ENCODE measurements at regions not wholly inside any gene's neighbourhood (a gene's known extent, or its start where the extent isn't known, plus 50 kb on each side); places are given as distances from the start of the nearest gene placed in this dataset.

- H3K27me3 ChIP-seq (ENCODE audit: insufficient read depth, low read length) = no peaks in the 10 kb centered on the region
- no peaks in the 10 kb centered on the region for H3K79me1 ChIP-seq (ENCODE audit: low read length)
- H4K12ac ChIP-seq (ENCODE audit: low read depth, low read length) = no peak overlapping the region
- no peak for DNase-seq
- no peak overlapping the region for H4K91ac ChIP-seq (ENCODE audit: low read depth, low read length)
- no peak overlapping the region for H3K14ac ChIP-seq (ENCODE audit: low read length)
- H3K4me1 ChIP-seq (ENCODE audit: control insufficient read depth in 1 of 2, insufficient read depth in 2 of 2, low read length in 2 of 2) = no peaks in the 10 kb centered on the region
- no peaks in the 10 kb centered on the region for H3K9me3 ChIP-seq (ENCODE audit: insufficient read depth, low read depth, low read length)
- no CpG with 5 or more reads among the region's 7 CpGs for WGBS (ENCODE audit: extremely low coverage, insufficient coverage, insufficient read length)
- no peak overlapping the region for H3K27ac ChIP-seq (ENCODE audit: low read depth, low read length)
- H2BK12ac ChIP-seq (ENCODE audit: low read length) = no peak overlapping the region
- no peak overlapping the region for H2AK5ac ChIP-seq (ENCODE audit: low read length)
- H2BK120ac ChIP-seq (ENCODE audit: insufficient read depth, low read length, poor library complexity) = no peak overlapping the region
- H3K79me2 ChIP-seq (ENCODE audit: control insufficient read depth, insufficient read depth, low read length, poor library complexity) = no peaks in the 10 kb centered on the region
- H3K4me3 ChIP-seq (ENCODE audit: low read depth, low read length) = no peak overlapping the region
- H3K9ac ChIP-seq (ENCODE audit: low read length) = no peak overlapping the region
- no peak overlapping the region for H2BK5ac ChIP-seq (ENCODE audit: low read depth, low read length, poor library complexity)
- no peak overlapping the region for H3K4ac ChIP-seq (ENCODE audit: low read depth, low read length)
- no peaks in the 10 kb centered on the region for H3K36me3 ChIP-seq (ENCODE audit: control insufficient read depth in 1 of 2, insufficient read depth in 2 of 2, low read length in 2 of 2)
- H3K4me2 ChIP-seq (ENCODE audit: low read length) = no peak overlapping the region
- no peak overlapping the region for H3K23ac ChIP-seq (ENCODE audit: low read length)
- no peak overlapping the region for H4K8ac ChIP-seq (ENCODE audit: low read depth, low read length)
- no peak overlapping the region for H2AFZ ChIP-seq (ENCODE audit: insufficient read depth, low read length, poor library complexity)
- H3K18ac ChIP-seq (ENCODE audit: low read length) = no peak overlapping the region
Measured at GRCh38 chr6:134853111-134854055, 96.5 kb downstream of the ALDH8A1 start.

DNA sequence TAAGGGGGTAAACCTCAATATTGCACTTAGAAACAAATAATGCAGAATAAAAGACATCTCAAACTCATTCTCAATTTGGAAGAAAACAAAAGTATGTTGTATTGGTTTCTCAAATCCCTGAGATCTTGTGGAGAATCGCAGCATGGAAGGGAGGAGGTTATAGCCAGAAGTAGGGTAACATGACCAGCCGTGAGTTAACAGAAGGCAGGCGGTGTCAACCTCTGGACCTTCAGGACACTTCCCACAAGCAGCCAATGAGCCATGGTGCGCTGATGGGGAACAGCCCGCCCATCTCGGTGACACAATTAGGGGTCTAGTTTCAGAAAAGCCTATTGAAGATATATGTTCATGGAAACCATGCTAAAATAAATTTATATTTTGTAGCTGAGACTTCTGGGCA is 98.4 kb downstream of the ALDH8A1 start:
- Histone ChIP-seq H3K14ac (ENCODE audit: low read length) (no peak overlapping the region), H3K36me3 (ENCODE audit: control insufficient read depth in 1 of 2, insufficient read depth in 2 of 2, low read length in 2 of 2) (no peaks in the 10 kb centered on the region), H3K23ac (ENCODE audit: low read length) (no peak overlapping the region), H4K8ac (ENCODE audit: low read depth, low read length) (no peak overlapping the region), H3K18ac (ENCODE audit: low read length) (no peak overlapping the region), H3K79me1 (ENCODE audit: low read length) (no peaks in the 10 kb centered on the region), H3K4me2 (ENCODE audit: low read length) (no peak overlapping the region), H3K4ac (ENCODE audit: low read depth, low read length) (no peak overlapping the region), H3K27me3 (ENCODE audit: insufficient read depth, low read length) (no peaks in the 10 kb centered on the region), H2BK5ac (ENCODE audit: low read depth, low read length, poor library complexity) (no peak overlapping the region), H3K9ac (ENCODE audit: low read length) (no peak overlapping the region), H4K12ac (ENCODE audit: low read depth, low read length) (no peak overlapping the region), H3K4me1 (ENCODE audit: control insufficient read depth in 1 of 2, insufficient read depth in 2 of 2, low read length in 2 of 2) (no peaks in the 10 kb centered on the region), H4K91ac (ENCODE audit: low read depth, low read length) (no peak overlapping the region), H3K4me3 (ENCODE audit: low read depth, low read length) (no peak overlapping the region), H2AK5ac (ENCODE audit: low read length) (no peak overlapping the region), H2BK12ac (ENCODE audit: low read length) (no peak overlapping the region), H3K27ac (ENCODE audit: low read depth, low read length) (no peak overlapping the region), H3K9me3 (ENCODE audit: insufficient read depth, low read depth, low read length) (no peaks in the 10 kb centered on the region), H2BK120ac (ENCODE audit: insufficient read depth, low read length, poor library complexity) (no peak overlapping the region), H3K79me2 (ENCODE audit: control insufficient read depth, insufficient read depth, low read length, poor library complexity) (no peaks in the 10 kb centered on the region), H2AFZ (ENCODE audit: insufficient read depth, low read length, poor library complexity) (no peak overlapping the region)
- no CpG with 5 or more reads among the region's 6 CpGs for WGBS (ENCODE audit: extremely low coverage, insufficient coverage, insufficient read length)
- DNase-seq = no peak

GRCh38 chr6:134850721-134851305 is 99.1 kb downstream of the ALDH8A1 start:
- Histone ChIP-seq H3K27ac (ENCODE audit: low read depth, low read length) (no peak overlapping the region), H3K79me2 (ENCODE audit: control insufficient read depth, insufficient read depth, low read length, poor library complexity) (no peaks in the 10 kb centered on the region), H3K23ac (ENCODE audit: low read length) (no peak overlapping the region), H4K12ac (ENCODE audit: low read depth, low read length) (no peak overlapping the region), H3K36me3 (ENCODE audit: control insufficient read depth in 1 of 2, insufficient read depth in 2 of 2, low read length in 2 of 2) (no peaks in the 10 kb centered on the region), H3K9me3 (ENCODE audit: insufficient read depth, low read depth, low read length) (no peaks in the 10 kb centered on the region), H4K91ac (ENCODE audit: low read depth, low read length) (no peak overlapping the region), H3K27me3 (ENCODE audit: insufficient read depth, low read length) (no peaks in the 10 kb centered on the region), H3K4me1 (ENCODE audit: control insufficient read depth in 1 of 2, insufficient read depth in 2 of 2, low read length in 2 of 2) (no peaks in the 10 kb centered on the region), H3K79me1 (ENCODE audit: low read length) (no peaks in the 10 kb centered on the region), H2BK5ac (ENCODE audit: low read depth, low read length, poor library complexity) (no peak overlapping the region), H4K8ac (ENCODE audit: low read depth, low read length) (no peak overlapping the region), H2AFZ (ENCODE audit: insufficient read depth, low read length, poor library complexity) (no peak overlapping the region), H3K4ac (ENCODE audit: low read depth, low read length) (no peak overlapping the region), H2BK120ac (ENCODE audit: insufficient read depth, low read length, poor library complexity) (no peak overlapping the region), H3K18ac (ENCODE audit: low read length) (no peak overlapping the region), H3K4me3 (ENCODE audit: low read depth, low read length) (no peak overlapping the region), H3K4me2 (ENCODE audit: low read length) (no peak overlapping the region), H2AK5ac (ENCODE audit: low read length) (no peak overlapping the region), H3K14ac (ENCODE audit: low read length) (no peak overlapping the region), H2BK12ac (ENCODE audit: low read length) (no peak overlapping the region), H3K9ac (ENCODE audit: low read length) (no peak overlapping the region)
- no peak for DNase-seq
- no CpG with 5 or more reads among the region's 11 CpGs for WGBS (ENCODE audit: extremely low coverage, insufficient coverage, insufficient read length)

GRCh38 chr6:134849920-134850447 is 99.9 kb downstream of the ALDH8A1 start:
- no peaks in the 10 kb centered on the region for H3K9me3 ChIP-seq (ENCODE audit: insufficient read depth, low read depth, low read length)
- WGBS (ENCODE audit: extremely low coverage, insufficient coverage, insufficient read length) = no CpG with 5 or more reads among the region's 4 CpGs
- H3K4ac ChIP-seq (ENCODE audit: low read depth, low read length) = no peak overlapping the region
- H3K14ac ChIP-seq (ENCODE audit: low read length) = no peak overlapping the region
- H4K8ac ChIP-seq (ENCODE audit: low read depth, low read length) = no peak overlapping the region
- H2BK12ac ChIP-seq (ENCODE audit: low read length) = no peak overlapping the region
- no peak overlapping the region for H2BK5ac ChIP-seq (ENCODE audit: low read depth, low read length, poor library complexity)
- H2BK120ac ChIP-seq (ENCODE audit: insufficient read depth, low read length, poor library complexity) = no peak overlapping the region
- no peak overlapping the region for H3K9ac ChIP-seq (ENCODE audit: low read length)
- no peak overlapping the region for H3K18ac ChIP-seq (ENCODE audit: low read length)
- H3K4me3 ChIP-seq (ENCODE audit: low read depth, low read length) = no peak overlapping the region
- H3K27ac ChIP-seq (ENCODE audit: low read depth, low read length) = no peak overlapping the region
- H2AK5ac ChIP-seq (ENCODE audit: low read length) = no peak overlapping the region
- no peak overlapping the region for H3K23ac ChIP-seq (ENCODE audit: low read length)
- H2AFZ ChIP-seq (ENCODE audit: insufficient read depth, low read length, poor library complexity) = no peak overlapping the region
- no peaks in the 10 kb centered on the region for H3K79me1 ChIP-seq (ENCODE audit: low read length)
- H3K4me1 ChIP-seq (ENCODE audit: control insufficient read depth in 1 of 2, insufficient read depth in 2 of 2, low read length in 2 of 2) = no peaks in the 10 kb centered on the region
- H4K91ac ChIP-seq (ENCODE audit: low read depth, low read length) = no peak overlapping the region
- no peaks in the 10 kb centered on the region for H3K27me3 ChIP-seq (ENCODE audit: insufficient read depth, low read length)
- H3K36me3 ChIP-seq (ENCODE audit: control insufficient read depth in 1 of 2, insufficient read depth in 2 of 2, low read length in 2 of 2) = no peaks in the 10 kb centered on the region
- H4K12ac ChIP-seq (ENCODE audit: low read depth, low read length) = no peak overlapping the region
- H3K4me2 ChIP-seq (ENCODE audit: low read length) = no peak overlapping the region
- no peaks in the 10 kb centered on the region for H3K79me2 ChIP-seq (ENCODE audit: control insufficient read depth, insufficient read depth, low read length, poor library complexity)
- DNase-seq = no peak
